HEK293 (cell line): ENCODE measurements at regions not wholly inside any gene's neighbourhood (a gene's known extent, or its start where the extent isn't known, plus 50 kb on each side); places are given as distances from the start of the nearest gene placed in this dataset.

ENCODE experiments used
- CTCF ChIA-PET: fragments of 350-600 bp; formaldehyde crosslinking; extraction: SDS; loops from one replicate; lab custom pipeline; 2021; ENCODE audit warnings: antibody characterized with exemption; lab: Yijun Ruan, JAX
- POLR2A ChIA-PET: fragments of 300-600 bp; formaldehyde crosslinking; extraction: SDS; loops from one replicate; lab custom pipeline; 2020; ENCODE audit warnings: antibody characterized with exemption, inconsistent platforms; lab: Yijun Ruan, JAX
- H3K27ac ChIP-seq: fragments of 200-500 bp; sonication (Bioruptor generic); 2 replicates; pipeline ENCODE4 v1.5.1; 2014; ENCODE audit warnings: low read depth, low read length, control low read depth, inconsistent platforms; ENCODE audit errors: extremely low read depth
- H3K36me3 ChIP-seq, 2 experiments: fragments of 200-500 bp in 1 of 2; sonication (Bioruptor generic) in 1 of 2; 1 replicate in 1 of 2; 2 replicates in 1 of 2; pipeline ENCODE4 v1.5.1; 2014 to 2017; ENCODE audit warnings: inconsistent platforms in 2 of 2, low read length in 2 of 2; ENCODE audit not compliant: control insufficient read depth in 2 of 2, insufficient read depth in 1 of 2
- H3K4me1 ChIP-seq: fragments of 200-500 bp; sonication (Bioruptor generic); 2 replicates; pipeline ENCODE4 v1.5.1; 2014; ENCODE audit warnings: mild to moderate bottlenecking, low read length, inconsistent platforms; ENCODE audit not compliant: control insufficient read depth, insufficient read depth
- H3K4me3 ChIP-seq: 2 replicates; pipeline ENCODE4 v1.5.1; 2011; ENCODE audit warnings: low read depth, mild to moderate bottlenecking, control low read depth, low read length, moderate library complexity
- H3K9me3 ChIP-seq: fragments of 200-500 bp; sonication (Bioruptor generic); 2 replicates; pipeline ENCODE4 v1.5.1; 2014; ENCODE audit warnings: low read depth, low read length, inconsistent platforms; ENCODE audit not compliant: control insufficient read depth, insufficient read depth
- GLI4 ChIP-seq: fragments of 450-650 bp; formaldehyde crosslinking; IDR thresholded peaks from 2 replicates; pipeline ENCODE4 v1.5.1; 2016; ENCODE audit warnings: missing biosample characterization, missing genetic modification characterization
- KLF7 ChIP-seq: fragments of 450-650 bp; formaldehyde crosslinking; IDR thresholded peaks from 2 replicates; pipeline ENCODE4 v1.5.1; 2016; ENCODE audit warnings: missing biosample characterization, missing genetic modification characterization, borderline replicate concordance
- MZF1 ChIP-seq: fragments of 450-650 bp; formaldehyde crosslinking; IDR thresholded peaks from 2 replicates; pipeline ENCODE4 v1.5.1; 2017; ENCODE audit warnings: missing biosample characterization, missing genetic modification characterization, borderline replicate concordance
- SP2 ChIP-seq: fragments of 450-650 bp; formaldehyde crosslinking; IDR thresholded peaks from 2 replicates; pipeline ENCODE4 v1.5.1; 2016; ENCODE audit warnings: missing biosample characterization, missing genetic modification characterization
- YY2 ChIP-seq: fragments of 450-650 bp; formaldehyde crosslinking; IDR thresholded peaks from 2 replicates; pipeline ENCODE4 v1.5.1; 2016; ENCODE audit warnings: missing biosample characterization, missing genetic modification characterization
- ZFP41 ChIP-seq: fragments of 450-650 bp; formaldehyde crosslinking; IDR thresholded peaks from 2 replicates; pipeline ENCODE4 v1.5.1; 2016; ENCODE audit warnings: missing biosample characterization, missing genetic modification characterization, borderline replicate concordance
- ZNF133 ChIP-seq: fragments of 450-650 bp; formaldehyde crosslinking; IDR thresholded peaks from 2 replicates; pipeline ENCODE4 v1.5.1; 2016; ENCODE audit warnings: missing biosample characterization, missing genetic modification characterization
- ZNF19 ChIP-seq: fragments of 450-650 bp; formaldehyde crosslinking; IDR thresholded peaks from 2 replicates; pipeline ENCODE4; 2016; ENCODE audit warnings: missing biosample characterization, missing genetic modification characterization, low read depth
- ZNF223 ChIP-seq: fragments of 450-650 bp; formaldehyde crosslinking; IDR thresholded peaks from 2 replicates; pipeline ENCODE4 v1.5.1; 2016; ENCODE audit warnings: missing biosample characterization, missing genetic modification characterization
- ZNF239 ChIP-seq: fragments of 450-650 bp; formaldehyde crosslinking; IDR thresholded peaks from 2 replicates; pipeline ENCODE4 v1.5.1; 2016; ENCODE audit warnings: missing biosample characterization, missing genetic modification characterization
- ZNF24 ChIP-seq: fragments of 450-650 bp; formaldehyde crosslinking; IDR thresholded peaks from 2 replicates; pipeline ENCODE4 v1.5.1; 2016; ENCODE audit warnings: missing biosample characterization, missing genetic modification characterization
- ZNF324 ChIP-seq: fragments of 450-650 bp; formaldehyde crosslinking; IDR thresholded peaks from 2 replicates; pipeline ENCODE4 v1.5.1; 2016; ENCODE audit warnings: missing biosample characterization, missing genetic modification characterization
- ZNF677 ChIP-seq: fragments of 450-650 bp; IDR thresholded peaks from 2 replicates; pipeline ENCODE4 v1.5.0; 2018; ENCODE audit warnings: missing biosample characterization, mild to moderate bottlenecking, missing genetic modification characterization, moderate library complexity
- ZXDB ChIP-seq: fragments of 450-650 bp; formaldehyde crosslinking; IDR thresholded peaks from 2 replicates; pipeline ENCODE4 v1.5.1; 2016; ENCODE audit warnings: missing biosample characterization, missing genetic modification characterization
- TF ChIP-seq, protein P1 (sequence below): fragments of 450-650 bp; formaldehyde crosslinking; IDR thresholded peaks from 2 replicates; pipeline ENCODE4 v1.5.1; 2016; ENCODE audit warnings: missing biosample characterization, missing genetic modification characterization
- TF ChIP-seq, protein P2 (sequence below): sonication (generic); formaldehyde crosslinking; IDR thresholded peaks from 2 replicates; pipeline ENCODE4 v1.8.1; 2022; ENCODE audit warnings: mild to moderate bottlenecking, moderate library complexity, missing genetic modification reagents
- TF ChIP-seq, protein P3 (sequence below): fragments of 450-650 bp; formaldehyde crosslinking; IDR thresholded peaks from 2 replicates; pipeline ENCODE4 v1.5.1; 2017; ENCODE audit warnings: missing biosample characterization, missing genetic modification characterization
- TF ChIP-seq, protein P4 (sequence below): fragments of 450-650 bp; formaldehyde crosslinking; conservative IDR thresholded peaks from 2 replicates; pipeline ENCODE4 v1.5.1; 2016; ENCODE audit warnings: low read depth, missing biosample characterization, missing genetic modification characterization
- TF ChIP-seq, protein P5 (sequence below): fragments of 450-650 bp; formaldehyde crosslinking; IDR thresholded peaks from 2 replicates; pipeline ENCODE4 v1.5.1; 2016; ENCODE audit warnings: missing biosample characterization, missing genetic modification characterization

DNA sequence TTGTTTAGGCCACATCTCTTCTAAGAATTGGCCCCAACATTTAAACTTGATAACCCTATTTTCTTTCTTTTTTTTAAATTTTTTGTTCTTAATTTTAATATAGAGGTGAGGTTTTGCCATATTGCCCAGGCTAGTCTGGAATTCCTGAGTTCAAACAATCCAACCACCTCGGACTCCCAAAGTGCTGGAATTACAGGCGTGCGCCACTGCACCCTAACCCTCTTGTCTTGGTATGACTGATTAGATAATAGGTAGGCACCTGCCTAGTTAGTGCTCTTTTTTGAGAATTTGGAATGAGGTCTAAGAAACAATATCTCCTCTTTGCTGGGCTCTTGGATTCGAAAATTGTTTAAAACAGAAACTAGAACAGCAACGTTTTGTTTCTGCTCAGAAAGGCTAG lies 116.4 kb upstream of the GOLGA6L6 start:
- ChIA-PET POLR2A (no interaction called here), CTCF (no interaction called here)
- H3K36me3 ChIP-seq = no peaks in the 10 kb centered on the region
- TF ChIP-seq KLF7 (tag by site-specific recombination) (no peak), ZNF223 (tag by site-specific recombination) (no peak), ZXDB (tag by site-specific recombination) (no peak), ZNF239 (tag by site-specific recombination) (no peak), YY2 (no peak), ZNF324 (no peak), SP2 (tag by site-specific recombination) (no peak), ZNF19 (tag by site-specific recombination) (no peak), MZF1 (no peak), ZFP41 (tag by site-specific recombination) (no peak), ZNF24 (tag by site-specific recombination) (no peak), ZNF133 (tag by site-specific recombination) (no peak), ZNF677 (tag by site-specific recombination) (no peak)
- TF ChIP-seq, protein P1, sequence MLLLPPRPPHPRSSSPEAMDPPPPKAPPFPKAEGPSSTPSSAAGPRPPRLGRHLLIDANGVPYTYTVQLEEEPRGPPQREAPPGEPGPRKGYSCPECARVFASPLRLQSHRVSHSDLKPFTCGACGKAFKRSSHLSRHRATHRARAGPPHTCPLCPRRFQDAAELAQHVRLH = no peak
- TF ChIP-seq, protein P2, sequence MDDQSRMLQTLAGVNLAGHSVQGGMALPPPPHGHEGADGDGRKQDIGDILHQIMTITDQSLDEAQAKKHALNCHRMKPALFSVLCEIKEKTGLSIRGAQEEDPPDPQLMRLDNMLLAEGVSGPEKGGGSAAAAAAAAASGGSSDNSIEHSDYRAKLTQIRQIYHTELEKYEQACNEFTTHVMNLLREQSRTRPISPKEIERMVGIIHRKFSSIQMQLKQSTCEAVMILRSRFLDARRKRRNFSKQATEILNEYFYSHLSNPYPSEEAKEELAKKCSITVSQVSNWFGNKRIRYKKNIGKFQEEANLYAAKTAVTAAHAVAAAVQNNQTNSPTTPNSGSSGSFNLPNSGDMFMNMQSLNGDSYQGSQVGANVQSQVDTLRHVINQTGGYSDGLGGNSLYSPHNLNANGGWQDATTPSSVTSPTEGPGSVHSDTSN = no peak
- TF ChIP-seq, protein P3, sequence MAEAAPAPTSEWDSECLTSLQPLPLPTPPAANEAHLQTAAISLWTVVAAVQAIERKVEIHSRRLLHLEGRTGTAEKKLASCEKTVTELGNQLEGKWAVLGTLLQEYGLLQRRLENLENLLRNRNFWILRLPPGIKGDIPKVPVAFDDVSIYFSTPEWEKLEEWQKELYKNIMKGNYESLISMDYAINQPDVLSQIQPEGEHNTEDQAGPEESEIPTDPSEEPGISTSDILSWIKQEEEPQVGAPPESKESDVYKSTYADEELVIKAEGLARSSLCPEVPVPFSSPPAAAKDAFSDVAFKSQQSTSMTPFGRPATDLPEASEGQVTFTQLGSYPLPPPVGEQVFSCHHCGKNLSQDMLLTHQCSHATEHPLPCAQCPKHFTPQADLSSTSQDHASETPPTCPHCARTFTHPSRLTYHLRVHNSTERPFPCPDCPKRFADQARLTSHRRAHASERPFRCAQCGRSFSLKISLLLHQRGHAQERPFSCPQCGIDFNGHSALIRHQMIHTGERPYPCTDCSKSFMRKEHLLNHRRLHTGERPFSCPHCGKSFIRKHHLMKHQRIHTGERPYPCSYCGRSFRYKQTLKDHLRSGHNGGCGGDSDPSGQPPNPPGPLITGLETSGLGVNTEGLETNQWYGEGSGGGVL (tag by site-specific recombination) = no peak
- TF ChIP-seq, protein P4, sequence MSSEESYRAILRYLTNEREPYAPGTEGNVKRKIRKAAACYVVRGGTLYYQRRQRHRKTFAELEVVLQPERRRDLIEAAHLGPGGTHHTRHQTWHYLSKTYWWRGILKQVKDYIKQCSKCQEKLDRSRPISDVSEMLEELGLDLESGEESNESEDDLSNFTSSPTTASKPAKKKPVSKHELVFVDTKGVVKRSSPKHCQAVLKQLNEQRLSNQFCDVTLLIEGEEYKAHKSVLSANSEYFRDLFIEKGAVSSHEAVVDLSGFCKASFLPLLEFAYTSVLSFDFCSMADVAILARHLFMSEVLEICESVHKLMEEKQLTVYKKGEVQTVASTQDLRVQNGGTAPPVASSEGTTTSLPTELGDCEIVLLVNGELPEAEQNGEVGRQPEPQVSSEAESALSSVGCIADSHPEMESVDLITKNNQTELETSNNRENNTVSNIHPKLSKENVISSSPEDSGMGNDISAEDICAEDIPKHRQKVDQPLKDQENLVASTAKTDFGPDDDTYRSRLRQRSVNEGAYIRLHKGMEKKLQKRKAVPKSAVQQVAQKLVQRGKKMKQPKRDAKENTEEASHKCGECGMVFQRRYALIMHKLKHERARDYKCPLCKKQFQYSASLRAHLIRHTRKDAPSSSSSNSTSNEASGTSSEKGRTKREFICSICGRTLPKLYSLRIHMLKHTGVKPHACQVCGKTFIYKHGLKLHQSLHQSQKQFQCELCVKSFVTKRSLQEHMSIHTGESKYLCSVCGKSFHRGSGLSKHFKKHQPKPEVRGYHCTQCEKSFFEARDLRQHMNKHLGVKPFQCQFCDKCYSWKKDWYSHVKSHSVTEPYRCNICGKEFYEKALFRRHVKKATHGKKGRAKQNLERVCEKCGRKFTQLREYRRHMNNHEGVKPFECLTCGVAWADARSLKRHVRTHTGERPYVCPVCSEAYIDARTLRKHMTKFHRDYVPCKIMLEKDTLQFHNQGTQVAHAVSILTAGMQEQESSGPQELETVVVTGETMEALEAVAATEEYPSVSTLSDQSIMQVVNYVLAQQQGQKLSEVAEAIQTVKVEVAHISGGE (tag by site-specific recombination) = no peak
- TF ChIP-seq, all 188 proteins: peak for 0
- Histone ChIP-seq H3K27ac (no peak overlapping the region), H3K4me3 (no peak overlapping the region), H3K4me1 (no peaks in the 10 kb centered on the region), H3K9me3 (no peaks in the 10 kb centered on the region)

DNA sequence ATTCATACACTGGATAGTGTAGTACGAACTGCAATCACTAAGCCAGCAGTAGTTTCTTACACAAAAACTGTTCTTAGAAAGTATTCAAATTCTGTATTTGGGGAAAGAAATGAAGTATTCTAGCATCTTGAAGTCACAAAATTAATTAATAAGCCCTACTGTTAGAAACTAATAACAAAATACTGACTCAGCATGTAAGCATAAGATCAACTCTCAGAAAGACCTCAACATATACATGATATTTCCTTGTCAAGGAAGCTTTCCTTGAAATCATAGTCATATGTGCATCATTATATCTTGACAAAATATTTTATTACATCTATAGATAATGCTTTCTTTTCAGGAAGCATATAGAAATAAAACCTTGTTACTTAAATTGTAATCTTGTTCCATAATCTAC lies 115.5 kb upstream of the GOLGA6L6 start:
- H3K4me1 ChIP-seq = no peaks in the 10 kb centered on the region
- CTCF ChIA-PET = no interaction called here
- no peak overlapping the region for H3K27ac ChIP-seq
- TF ChIP-seq, protein P5, sequence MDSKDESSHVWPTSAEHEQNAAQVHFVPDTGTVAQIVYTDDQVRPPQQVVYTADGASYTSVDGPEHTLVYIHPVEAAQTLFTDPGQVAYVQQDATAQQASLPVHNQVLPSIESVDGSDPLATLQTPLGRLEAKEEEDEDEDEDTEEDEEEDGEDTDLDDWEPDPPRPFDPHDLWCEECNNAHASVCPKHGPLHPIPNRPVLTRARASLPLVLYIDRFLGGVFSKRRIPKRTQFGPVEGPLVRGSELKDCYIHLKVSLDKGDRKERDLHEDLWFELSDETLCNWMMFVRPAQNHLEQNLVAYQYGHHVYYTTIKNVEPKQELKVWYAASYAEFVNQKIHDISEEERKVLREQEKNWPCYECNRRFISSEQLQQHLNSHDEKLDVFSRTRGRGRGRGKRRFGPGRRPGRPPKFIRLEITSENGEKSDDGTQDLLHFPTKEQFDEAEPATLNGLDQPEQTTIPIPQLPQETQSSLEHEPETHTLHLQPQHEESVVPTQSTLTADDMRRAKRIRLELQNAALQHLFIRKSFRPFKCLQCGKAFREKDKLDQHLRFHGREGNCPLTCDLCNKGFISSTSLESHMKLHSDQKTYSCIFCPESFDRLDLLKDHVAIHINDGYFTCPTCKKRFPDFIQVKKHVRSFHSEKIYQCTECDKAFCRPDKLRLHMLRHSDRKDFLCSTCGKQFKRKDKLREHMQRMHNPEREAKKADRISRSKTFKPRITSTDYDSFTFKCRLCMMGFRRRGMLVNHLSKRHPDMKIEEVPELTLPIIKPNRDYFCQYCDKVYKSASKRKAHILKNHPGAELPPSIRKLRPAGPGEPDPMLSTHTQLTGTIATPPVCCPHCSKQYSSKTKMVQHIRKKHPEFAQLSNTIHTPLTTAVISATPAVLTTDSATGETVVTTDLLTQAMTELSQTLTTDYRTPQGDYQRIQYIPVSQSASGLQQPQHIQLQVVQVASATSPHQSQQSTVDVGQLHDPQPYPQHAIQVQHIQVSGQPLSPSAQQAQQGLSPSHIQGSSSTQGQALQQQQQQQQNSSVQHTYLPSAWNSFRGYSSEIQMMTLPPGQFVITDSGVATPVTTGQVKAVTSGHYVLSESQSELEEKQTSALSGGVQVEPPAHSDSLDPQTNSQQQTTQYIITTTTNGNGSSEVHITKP = no peak
- TF ChIP-seq GLI4 (tag by site-specific recombination) = no peak
- TF ChIP-seq ZNF239 (tag by site-specific recombination) = no peak
- POLR2A ChIA-PET = no interaction called here
- H3K9me3 ChIP-seq = no peaks in the 10 kb centered on the region
- H3K36me3 ChIP-seq = no peaks in the 10 kb centered on the region
- no peak overlapping the region for H3K4me3 ChIP-seq
